ENCODE measurements at regions not wholly inside any gene's neighbourhood (a gene's known extent, or its start where the extent isn't known, plus 50 kb on each side); places are given as distances from the start of the nearest gene placed in this dataset.
A peak's percentile ranks its signal among the peaks of the same experiment; 100 is the strongest.

- H3K4me1 ChIP-seq (ENCODE audit: insufficient read depth, poor library complexity, severe bottlenecking) = no peaks in the 10 kb centered on the region
- H3K4me3 ChIP-seq (ENCODE audit: severe bottlenecking) = no peak overlapping the region
- H3K27ac ChIP-seq (ENCODE audit: poor library complexity, severe bottlenecking) = no peak overlapping the region
- no peaks in the 10 kb centered on the region for H3K27me3 ChIP-seq (ENCODE audit: insufficient read depth, poor library complexity, severe bottlenecking)
- TF ChIP-seq CTCF (IDR thresholded peaks at IDR 0.05; ENCODE audit: poor library complexity, severe bottlenecking) = no peak
- ATAC-seq (ENCODE audit: low read depth) = no peak
- H3K36me3 ChIP-seq (ENCODE audit: low read depth) = no peaks in the 10 kb centered on the region
- H3K9me3 ChIP-seq (ENCODE audit: severe bottlenecking) = no peaks in the 10 kb centered on the region
- DNase-seq (ENCODE audit: low spot score) = no peak
These were observed 57.6 kb upstream of the MRPS22 start for GRCh38 chr3:139286241-139286640.

- no peak for ATAC-seq (ENCODE audit: low read depth)
- Histone ChIP-seq H3K27ac (ENCODE audit: poor library complexity, severe bottlenecking) (no peak overlapping the region), H3K4me1 (ENCODE audit: insufficient read depth, poor library complexity, severe bottlenecking) (no peaks in the 10 kb centered on the region), H3K4me3 (ENCODE audit: severe bottlenecking) (no peak overlapping the region), H3K9me3 (ENCODE audit: severe bottlenecking) (no peaks in the 10 kb centered on the region), H3K36me3 (ENCODE audit: low read depth) (no peaks in the 10 kb centered on the region), H3K27me3 (ENCODE audit: insufficient read depth, poor library complexity, severe bottlenecking) (no peaks in the 10 kb centered on the region)
- no peak for TF ChIP-seq CTCF (IDR thresholded peaks at IDR 0.05; ENCODE audit: poor library complexity, severe bottlenecking)
- DNase-seq (ENCODE audit: low spot score) = no peak
These were observed 57.0 kb upstream of the MRPS22 start for GRCh38 chr3:139286825-139287224.

- ATAC-seq (ENCODE audit: low read depth) (no peak), DNase-seq (ENCODE audit: low spot score) (no peak)
- Histone ChIP-seq H3K27me3 (ENCODE audit: insufficient read depth, poor library complexity, severe bottlenecking) (no peaks in the 10 kb centered on the region), H3K9me3 (ENCODE audit: severe bottlenecking) (no peaks in the 10 kb centered on the region), H3K4me3 (ENCODE audit: severe bottlenecking) (no peak overlapping the region), H3K4me1 (ENCODE audit: insufficient read depth, poor library complexity, severe bottlenecking) (no peaks in the 10 kb centered on the region), H3K36me3 (ENCODE audit: low read depth) (no peaks in the 10 kb centered on the region), H3K27ac (ENCODE audit: poor library complexity, severe bottlenecking) (no peak overlapping the region)
- TF ChIP-seq CTCF (IDR thresholded peaks at IDR 0.05; ENCODE audit: poor library complexity, severe bottlenecking) = no peak
These were observed 56.3 kb upstream of the MRPS22 start for GRCh38 chr3:139287557-139287956.

GRCh38 chr3:139288266-139288821, 55.5 kb upstream of the MRPS22 start:
- ATAC-seq (ENCODE audit: low read depth) (0 out of 3 replicates have a peak, but pooled peaks have one; percentile 17), DNase-seq (ENCODE audit: low spot score) (no peak)
- Histone ChIP-seq H3K4me3 (ENCODE audit: severe bottlenecking) (no peak overlapping the region), H3K27me3 (ENCODE audit: insufficient read depth, poor library complexity, severe bottlenecking) (no peaks in the 10 kb centered on the region), H3K36me3 (ENCODE audit: low read depth) (no peaks in the 10 kb centered on the region), H3K27ac (ENCODE audit: poor library complexity, severe bottlenecking) (no peak overlapping the region), H3K9me3 (ENCODE audit: severe bottlenecking) (no peaks in the 10 kb centered on the region), H3K4me1 (ENCODE audit: insufficient read depth, poor library complexity, severe bottlenecking) (no peaks in the 10 kb centered on the region)
- TF ChIP-seq CTCF (IDR thresholded peaks at IDR 0.05; ENCODE audit: poor library complexity, severe bottlenecking) = no peak

- Histone ChIP-seq H3K9me3 (ENCODE audit: severe bottlenecking) (no peaks in the 10 kb centered on the region), H3K36me3 (ENCODE audit: low read depth) (no peaks in the 10 kb centered on the region), H3K27ac (ENCODE audit: poor library complexity, severe bottlenecking) (no peak overlapping the region), H3K4me3 (ENCODE audit: severe bottlenecking) (no peak overlapping the region), H3K4me1 (ENCODE audit: insufficient read depth, poor library complexity, severe bottlenecking) (no peaks in the 10 kb centered on the region), H3K27me3 (ENCODE audit: insufficient read depth, poor library complexity, severe bottlenecking) (no peaks in the 10 kb centered on the region)
- ATAC-seq (ENCODE audit: low read depth) (no peak), DNase-seq (ENCODE audit: low spot score) (no peak)
- no peak for TF ChIP-seq CTCF (IDR thresholded peaks at IDR 0.05; ENCODE audit: poor library complexity, severe bottlenecking)
These were observed 53.8 kb upstream of the MRPS22 start for GRCh38 chr3:139289860-139290524.
